Mesendoderm (in vitro differentiated cells): ENCODE measurements at regions not wholly inside any gene's neighbourhood (a gene's known extent, or its start where the extent isn't known, plus 50 kb on each side); places are given as distances from the start of the nearest gene placed in this dataset.

Experiments
- DNase-seq: peaks from one replicate; pipeline ENCODE4 v3.0.0; 2013
- H2AK5ac ChIP-seq: 2 replicates; pipeline ENCODE4 v1.6.1; 2013; ENCODE audit warnings: low read length, inconsistent platforms
- H2BK120ac ChIP-seq: 2 replicates; pipeline ENCODE4 v1.6.1; 2013; ENCODE audit warnings: low read depth, mild to moderate bottlenecking, low read length, moderate library complexity, mixed read lengths
- H2BK15ac ChIP-seq: replicated peaks from 2 replicates; pipeline ENCODE4 v1.6.1; 2013; ENCODE audit warnings: low read depth, mild to moderate bottlenecking, moderate library complexity
- H2BK5ac ChIP-seq: 2 replicates; pipeline ENCODE4 v1.6.1; 2013; ENCODE audit warnings: low read length, inconsistent platforms
- H3K18ac ChIP-seq: 2 replicates; pipeline ENCODE4 v1.6.1; 2013; ENCODE audit warnings: mild to moderate bottlenecking, low read length, mixed read lengths
- H3K23ac ChIP-seq: one replicate; pipeline ENCODE4 v1.6.1; 2013; ENCODE audit warnings: low read length
- H3K27ac ChIP-seq: 2 replicates; pipeline ENCODE4 v1.5.1; 2013; ENCODE audit warnings: low read depth, mild to moderate bottlenecking, inconsistent platforms, low read length, moderate library complexity
- H3K27me3 ChIP-seq: 2 replicates; pipeline ENCODE4 v1.6.1; 2013; ENCODE audit warnings: low read length, control low read depth, mild to moderate bottlenecking, inconsistent platforms; ENCODE audit not compliant: insufficient read depth, poor library complexity
- H3K36me3 ChIP-seq: 2 replicates; pipeline ENCODE4 v1.6.1; 2013; ENCODE audit warnings: low read length, inconsistent platforms; ENCODE audit not compliant: control insufficient read depth, insufficient read depth
- H3K4ac ChIP-seq: one replicate; pipeline ENCODE4 v1.6.1; 2013; ENCODE audit warnings: low read depth, mild to moderate bottlenecking, low read length, moderate library complexity
- H3K4me1 ChIP-seq: 2 replicates; pipeline ENCODE4 v1.6.1; 2013; ENCODE audit warnings: low read depth, low read length, inconsistent platforms; ENCODE audit not compliant: control insufficient read depth
- H3K4me2 ChIP-seq: 2 replicates; pipeline ENCODE4 v1.6.1; 2013; ENCODE audit warnings: low read length
- H3K4me3 ChIP-seq: 2 replicates; pipeline ENCODE4 v1.5.1; 2013; ENCODE audit warnings: mild to moderate bottlenecking, low read length
- H3K56ac ChIP-seq: one replicate; pipeline ENCODE4 v1.6.1; 2013; ENCODE audit warnings: low read length
- H3K79me1 ChIP-seq: 2 replicates; pipeline ENCODE4 v1.6.1; 2013; ENCODE audit warnings: low read length, inconsistent platforms
- H3K79me2 ChIP-seq: 2 replicates; pipeline ENCODE4 v1.6.1; 2013; ENCODE audit warnings: mild to moderate bottlenecking, low read length; ENCODE audit not compliant: control insufficient read depth, insufficient read depth
- H3K9ac ChIP-seq: 2 replicates; pipeline ENCODE4 v1.6.1; 2013; ENCODE audit warnings: low read length, inconsistent platforms
- H4K5ac ChIP-seq: one replicate; pipeline ENCODE4 v1.6.1; 2013; ENCODE audit warnings: low read length
- H4K8ac ChIP-seq: one replicate; pipeline ENCODE4 v1.6.1; 2013; ENCODE audit warnings: low read depth, mild to moderate bottlenecking, control low read depth, low read length, moderate library complexity
- WGBS: extraction: QIAGEN DNeasy Blood & Tissue Kit; methylation state at CpG from one replicate; pipeline ENCODE4 v1.1.7; 2013; ENCODE audit warnings: low lambda C conversion rate, missing lambda C conversion rate; ENCODE audit not compliant: insufficient coverage; ENCODE audit errors: extremely low coverage; 5-methylcytosine and 5-hydroxymethylcytosine counted together

DNA sequence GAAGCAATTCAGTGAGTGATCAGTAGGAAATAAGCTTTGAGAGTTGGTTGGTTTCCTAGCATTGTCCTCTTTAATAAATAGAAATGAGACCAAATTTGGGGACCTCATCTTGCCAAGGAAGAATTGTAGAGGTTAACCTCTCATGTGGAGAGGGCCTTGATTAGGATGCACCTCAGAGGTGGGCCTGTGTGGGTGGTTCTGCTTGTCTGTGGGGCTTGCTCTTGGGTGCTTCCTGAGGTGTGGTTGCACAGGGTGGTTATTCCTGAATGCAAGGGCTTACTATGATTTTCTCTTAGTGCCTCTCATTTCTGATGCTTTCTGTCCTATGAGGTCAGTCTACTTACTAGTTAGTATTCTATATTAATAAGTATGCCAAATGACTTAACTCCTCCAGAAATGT, 89.6 kb upstream of the MGAT5 start:
- Histone ChIP-seq H2BK120ac (no peak overlapping the region), H2AK5ac (no peak overlapping the region), H2BK15ac (no peak overlapping the region), H3K56ac (no peak overlapping the region), H4K5ac (no peak overlapping the region), H3K79me1 (peaks cover 31% of the 10 kb centered on the region), H2BK5ac (no peak overlapping the region), H3K18ac (no peak overlapping the region), H3K27me3 (no peaks in the 10 kb centered on the region), H3K36me3 (no peaks in the 10 kb centered on the region), H3K4ac (no peak overlapping the region), H3K4me3 (no peak overlapping the region), H3K27ac (no peak overlapping the region), H3K9ac (no peak overlapping the region), H3K4me2 (no peak overlapping the region), H3K23ac (no peak overlapping the region), H4K8ac (no peak overlapping the region), H3K79me2 (peaks cover 27% of the 10 kb centered on the region), H3K4me1 (peaks cover 17% of the 10 kb centered on the region)
- no peak for DNase-seq

DNA sequence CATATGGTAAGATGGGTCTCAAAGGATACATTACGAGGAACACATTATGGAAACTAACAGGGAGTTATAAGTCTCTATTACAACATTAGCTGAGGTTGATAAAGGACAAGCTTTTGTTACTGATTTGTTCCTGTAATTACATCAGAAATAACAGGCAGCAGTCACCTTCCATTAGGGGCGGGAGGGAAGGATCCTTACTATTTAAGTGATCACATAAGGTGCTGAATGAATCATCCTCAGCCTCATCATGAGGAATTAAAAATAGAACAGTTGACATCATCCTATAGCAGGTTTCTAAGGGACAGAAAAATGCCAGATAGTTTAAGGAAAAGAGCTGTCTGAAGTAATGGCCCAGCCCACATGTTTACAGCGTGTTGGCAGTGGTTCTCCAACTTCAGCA, 86.9 kb upstream of the MGAT5 start:
- no peak overlapping the region for H3K9ac ChIP-seq
- H3K4me2 ChIP-seq = no peak overlapping the region
- DNase-seq = no peak
- H4K8ac ChIP-seq = no peak overlapping the region
- no peak overlapping the region for H3K4me3 ChIP-seq
- H3K79me1 ChIP-seq = peaks cover 26% of the 10 kb centered on the region
- no peak overlapping the region for H3K18ac ChIP-seq
- no peak overlapping the region for H2BK5ac ChIP-seq
- H3K27ac ChIP-seq = no peak overlapping the region
- H3K4ac ChIP-seq = no peak overlapping the region
- no peak overlapping the region for H4K5ac ChIP-seq
- no peaks in the 10 kb centered on the region for H3K36me3 ChIP-seq
- H3K56ac ChIP-seq = no peak overlapping the region
- no peak overlapping the region for H3K23ac ChIP-seq
- H2BK120ac ChIP-seq = no peak overlapping the region
- no peak overlapping the region for H2AK5ac ChIP-seq
- H2BK15ac ChIP-seq = no peak overlapping the region
- no peaks in the 10 kb centered on the region for H3K27me3 ChIP-seq
- peaks cover 2% of the 10 kb centered on the region for H3K4me1 ChIP-seq
- WGBS = no CpG with 5 or more reads among the region's 3 CpGs
- peaks cover 17% of the 10 kb centered on the region for H3K79me2 ChIP-seq

- no peak overlapping the region for H4K5ac ChIP-seq
- H3K56ac ChIP-seq = no peak overlapping the region
- no CpG with 5 or more reads among the region's 3 CpGs for WGBS
- no peak overlapping the region for H3K18ac ChIP-seq
- no peaks in the 10 kb centered on the region for H3K36me3 ChIP-seq
- peaks cover 17% of the 10 kb centered on the region for H3K79me1 ChIP-seq
- no peak overlapping the region for H2BK5ac ChIP-seq
- H2BK120ac ChIP-seq = no peak overlapping the region
- H3K4me1 ChIP-seq = peaks cover 2% of the 10 kb centered on the region
- peaks cover 7% of the 10 kb centered on the region for H3K79me2 ChIP-seq
- no peak overlapping the region for H3K4me2 ChIP-seq
- H2AK5ac ChIP-seq = no peak overlapping the region
- no peak overlapping the region for H4K8ac ChIP-seq
- no peak overlapping the region for H3K23ac ChIP-seq
- no peak overlapping the region for H3K9ac ChIP-seq
- no peak overlapping the region for H3K4me3 ChIP-seq
- DNase-seq = no peak
- no peak overlapping the region for H3K27ac ChIP-seq
- no peak overlapping the region for H3K4ac ChIP-seq
- H2BK15ac ChIP-seq = no peak overlapping the region
- H3K27me3 ChIP-seq = no peaks in the 10 kb centered on the region
Measured at GRCh38 chr2:134169788-134170187, 84.1 kb upstream of the MGAT5 start.

- Histone ChIP-seq H3K4me3 (no peak overlapping the region), H3K56ac (no peak overlapping the region), H4K8ac (no peak overlapping the region), H3K23ac (no peak overlapping the region), H3K27me3 (no peaks in the 10 kb centered on the region), H3K79me1 (peaks cover 18% of the 10 kb centered on the region), H3K4me1 (peaks cover 2% of the 10 kb centered on the region), H3K79me2 (peaks cover 9% of the 10 kb centered on the region), H4K5ac (no peak overlapping the region), H3K27ac (no peak overlapping the region), H2BK120ac (no peak overlapping the region), H3K4ac (no peak overlapping the region), H2AK5ac (no peak overlapping the region), H2BK5ac (no peak overlapping the region), H3K18ac (no peak overlapping the region), H3K9ac (no peak overlapping the region), H3K36me3 (no peaks in the 10 kb centered on the region), H3K4me2 (no peak overlapping the region), H2BK15ac (no peak overlapping the region)
- DNase-seq = no peak
- WGBS = no CpG with 5 or more reads among the region's 3 CpGs
Measured at GRCh38 chr2:134170294-134170693, 83.6 kb upstream of the MGAT5 start.

GRCh38 chr2:134170700-134171099, 83.2 kb upstream of the MGAT5 start:
- no CpG with 5 or more reads among the region's 3 CpGs for WGBS
- Histone ChIP-seq H3K4me3 (no peak overlapping the region), H2BK15ac (no peak overlapping the region), H3K79me2 (peaks cover 11% of the 10 kb centered on the region), H4K5ac (no peak overlapping the region), H3K18ac (no peak overlapping the region), H3K23ac (no peak overlapping the region), H3K79me1 (peaks cover 22% of the 10 kb centered on the region), H4K8ac (no peak overlapping the region), H3K27ac (no peak overlapping the region), H3K4ac (no peak overlapping the region), H3K9ac (no peak overlapping the region), H2AK5ac (no peak overlapping the region), H2BK120ac (no peak overlapping the region), H3K4me1 (peaks cover 2% of the 10 kb centered on the region), H3K27me3 (no peaks in the 10 kb centered on the region), H2BK5ac (no peak overlapping the region), H3K56ac (no peak overlapping the region), H3K4me2 (no peak overlapping the region), H3K36me3 (no peaks in the 10 kb centered on the region)
- DNase-seq = no peak

DNA sequence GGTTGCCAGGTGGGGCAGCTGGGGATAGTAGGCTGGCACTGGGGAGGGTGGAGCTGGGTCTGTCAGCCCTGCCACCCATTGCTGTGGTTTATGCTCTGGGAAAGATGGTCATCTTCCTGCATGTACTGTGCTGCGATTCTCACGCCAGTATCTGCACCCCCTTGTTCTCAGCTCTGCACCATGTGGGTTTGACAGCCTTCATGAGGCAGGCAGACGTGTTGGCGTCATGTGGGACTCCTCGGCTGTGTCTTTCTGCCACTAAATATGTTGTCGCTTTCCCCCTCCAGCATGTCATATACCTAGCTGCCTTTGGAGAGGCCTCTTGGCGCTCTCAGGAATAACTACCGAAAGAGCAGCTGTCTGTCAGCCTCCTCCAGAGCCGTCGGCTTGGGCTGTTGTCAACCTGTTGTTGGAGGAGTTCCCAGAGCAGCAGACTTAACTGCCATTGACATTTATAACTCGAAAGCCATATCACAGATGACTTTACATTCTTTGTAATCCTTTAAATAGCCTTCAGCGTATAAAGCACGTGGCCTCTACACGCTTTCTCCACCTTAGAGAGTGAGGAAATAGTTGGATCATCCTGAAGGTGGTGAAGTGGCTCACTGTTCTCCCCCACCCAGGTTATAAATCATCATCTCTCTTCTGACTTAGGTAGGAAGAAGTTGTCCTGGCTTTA, 80.4 kb upstream of the MGAT5 start:
- Histone ChIP-seq H3K4me1 (no peaks in the 10 kb centered on the region), H3K79me1 (peaks cover 27% of the 10 kb centered on the region), H3K36me3 (no peaks in the 10 kb centered on the region), H2BK120ac (no peak overlapping the region), H3K18ac (no peak overlapping the region), H3K56ac (no peak overlapping the region), H2BK15ac (no peak overlapping the region), H3K4me2 (no peak overlapping the region), H3K4ac (no peak overlapping the region), H3K4me3 (no peak overlapping the region), H3K9ac (no peak overlapping the region), H3K23ac (no peak overlapping the region), H2BK5ac (no peak overlapping the region), H4K5ac (no peak overlapping the region), H2AK5ac (no peak overlapping the region), H3K79me2 (peaks cover 8% of the 10 kb centered on the region), H4K8ac (no peak overlapping the region), H3K27me3 (no peaks in the 10 kb centered on the region), H3K27ac (no peak overlapping the region)
- DNase-seq = no peak
- no CpG with 5 or more reads among the region's 14 CpGs for WGBS
